ENCODE measurements at regions not wholly inside any gene's neighbourhood (a gene's known extent, or its start where the extent isn't known, plus 50 kb on each side); places are given as distances from the start of the nearest gene placed in this dataset.
A peak's percentile ranks its signal among the peaks of the same experiment; 100 is the strongest.

DNA sequence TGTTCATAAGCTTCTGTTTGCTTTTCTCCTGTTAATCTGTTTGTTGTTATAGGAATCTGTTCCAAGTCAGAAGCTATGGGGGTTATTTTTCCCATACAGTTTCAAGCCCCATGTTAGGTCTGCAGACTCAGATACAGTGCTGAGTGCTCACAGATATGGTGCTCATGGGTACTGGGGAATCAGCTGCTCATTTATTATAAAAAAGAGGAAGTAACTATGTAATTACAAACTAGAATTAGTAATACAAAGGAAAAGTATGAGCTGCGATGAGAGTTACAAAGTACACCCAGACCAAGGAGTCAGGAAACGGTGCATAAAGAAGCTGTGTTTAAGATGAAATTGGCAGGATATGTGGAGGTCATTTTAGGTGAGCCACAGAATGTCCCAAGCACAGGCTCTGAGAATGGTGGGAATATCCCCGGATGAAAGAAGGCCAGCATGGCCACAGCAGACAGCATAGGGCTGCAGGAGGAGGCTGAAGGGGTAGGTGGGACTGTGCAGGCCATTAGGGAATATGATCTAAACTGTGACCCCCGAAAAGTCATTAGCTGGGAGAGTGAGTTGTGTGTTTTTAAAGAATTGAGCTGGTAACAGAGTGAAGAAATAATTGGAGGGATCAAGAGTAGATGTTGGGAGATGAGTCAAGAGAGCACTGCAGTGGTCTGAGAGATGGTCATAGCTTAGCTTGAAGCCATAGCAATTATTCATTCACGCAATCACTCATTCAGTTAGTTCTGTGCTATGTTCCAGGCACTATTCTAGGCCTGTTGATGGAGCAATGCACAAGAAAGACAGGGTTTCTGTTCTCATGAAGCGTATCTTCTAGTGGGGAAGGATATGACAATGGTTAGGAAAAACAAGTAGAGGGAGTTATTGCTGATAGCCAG lies 177.4 kb upstream of the UBL3 start:
- Mint-ChIP-seq H3K27me3 (ENCODE audit: low read depth, unreplicated experiment) (peaks cover 5% of the 10 kb centered on the region), H3K36me3 (ENCODE audit: low read depth, unreplicated experiment) (peaks cover 2% of the 10 kb centered on the region), H3K4me1 (ENCODE audit: low read depth, unreplicated experiment) (peaks cover 6% of the 10 kb centered on the region), H3K9me3 (ENCODE audit: unreplicated experiment) (no peaks in the 10 kb centered on the region), H3K4me3 (ENCODE audit: unreplicated experiment) (no peak overlapping the region), H3K27ac (ENCODE audit: unreplicated experiment) (no peak overlapping the region)
- no peak for FAIRE-seq
- Histone ChIP-seq H3K36me3 (ENCODE audit: insufficient read depth, low read length) (no peaks in the 10 kb centered on the region), H3K4me2 (ENCODE audit: low read length) (peak overlapping the region; percentile 0), H3K79me2 (ENCODE audit: insufficient read depth, low read length) (no peaks in the 10 kb centered on the region), H3K9me3 (ENCODE audit: insufficient read depth, low read depth, low read length) (no peaks in the 10 kb centered on the region), H3K27ac (ENCODE audit: low read depth, low read length) (no peak overlapping the region), H3K9ac (ENCODE audit: low read length) (no peak overlapping the region), H3K27me3 (ENCODE audit: insufficient read depth, low read length) (no peaks in the 10 kb centered on the region), H4K20me1 (ENCODE audit: insufficient read depth, low read length) (no peaks in the 10 kb centered on the region), H3K4me3 (ENCODE audit: insufficient read depth, low read depth, low read length) (no peak overlapping the region), H2AFZ (ENCODE audit: low read depth, low read length) (no peak overlapping the region), H3K4me1 (ENCODE audit: insufficient read depth, low read length) (peaks cover 13% of the 10 kb centered on the region)
- no peak for DNase-seq (ENCODE audit: low read depth)
- TF ChIP-seq, protein P1, sequence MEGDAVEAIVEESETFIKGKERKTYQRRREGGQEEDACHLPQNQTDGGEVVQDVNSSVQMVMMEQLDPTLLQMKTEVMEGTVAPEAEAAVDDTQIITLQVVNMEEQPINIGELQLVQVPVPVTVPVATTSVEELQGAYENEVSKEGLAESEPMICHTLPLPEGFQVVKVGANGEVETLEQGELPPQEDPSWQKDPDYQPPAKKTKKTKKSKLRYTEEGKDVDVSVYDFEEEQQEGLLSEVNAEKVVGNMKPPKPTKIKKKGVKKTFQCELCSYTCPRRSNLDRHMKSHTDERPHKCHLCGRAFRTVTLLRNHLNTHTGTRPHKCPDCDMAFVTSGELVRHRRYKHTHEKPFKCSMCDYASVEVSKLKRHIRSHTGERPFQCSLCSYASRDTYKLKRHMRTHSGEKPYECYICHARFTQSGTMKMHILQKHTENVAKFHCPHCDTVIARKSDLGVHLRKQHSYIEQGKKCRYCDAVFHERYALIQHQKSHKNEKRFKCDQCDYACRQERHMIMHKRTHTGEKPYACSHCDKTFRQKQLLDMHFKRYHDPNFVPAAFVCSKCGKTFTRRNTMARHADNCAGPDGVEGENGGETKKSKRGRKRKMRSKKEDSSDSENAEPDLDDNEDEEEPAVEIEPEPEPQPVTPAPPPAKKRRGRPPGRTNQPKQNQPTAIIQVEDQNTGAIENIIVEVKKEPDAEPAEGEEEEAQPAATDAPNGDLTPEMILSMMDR (IDR thresholded peaks at IDR 0.05; ENCODE audit: insufficient read depth, low read depth, low read length), result no peak
- TF ChIP-seq EZH2 (IDR thresholded peaks at IDR 0.05; ENCODE audit: insufficient read depth, low read length), result no peak

GRCh38 chr13:30026909-30027308 lies 176.5 kb upstream of the UBL3 start:
- Mint-ChIP-seq H3K27ac (ENCODE audit: unreplicated experiment) (no peak overlapping the region), H3K9me3 (ENCODE audit: unreplicated experiment) (no peaks in the 10 kb centered on the region), H3K4me3 (ENCODE audit: unreplicated experiment) (no peak overlapping the region), H3K27me3 (ENCODE audit: low read depth, unreplicated experiment) (peaks cover 5% of the 10 kb centered on the region), H3K36me3 (ENCODE audit: low read depth, unreplicated experiment) (peaks cover 2% of the 10 kb centered on the region), H3K4me1 (ENCODE audit: low read depth, unreplicated experiment) (peaks cover 4% of the 10 kb centered on the region)
- Histone ChIP-seq H3K79me2 (ENCODE audit: insufficient read depth, low read length) (no peaks in the 10 kb centered on the region), H3K9ac (ENCODE audit: low read length) (no peak overlapping the region), H3K36me3 (ENCODE audit: insufficient read depth, low read length) (no peaks in the 10 kb centered on the region), H3K4me1 (ENCODE audit: insufficient read depth, low read length) (peaks cover 13% of the 10 kb centered on the region), H3K4me3 (ENCODE audit: insufficient read depth, low read depth, low read length) (no peak overlapping the region), H4K20me1 (ENCODE audit: insufficient read depth, low read length) (no peaks in the 10 kb centered on the region), H2AFZ (ENCODE audit: low read depth, low read length) (no peak overlapping the region), H3K27me3 (ENCODE audit: insufficient read depth, low read length) (no peaks in the 10 kb centered on the region), H3K27ac (ENCODE audit: low read depth, low read length) (no peak overlapping the region), H3K4me2 (ENCODE audit: low read length) (no peak overlapping the region), H3K9me3 (ENCODE audit: insufficient read depth, low read depth, low read length) (no peaks in the 10 kb centered on the region)
- FAIRE-seq (no peak), DNase-seq (ENCODE audit: low read depth) (no peak)
- TF ChIP-seq, protein P1 (IDR thresholded peaks at IDR 0.05; ENCODE audit: insufficient read depth, low read depth, low read length), result no peak
- no peak for TF ChIP-seq EZH2 (IDR thresholded peaks at IDR 0.05; ENCODE audit: insufficient read depth, low read length)

DNA sequence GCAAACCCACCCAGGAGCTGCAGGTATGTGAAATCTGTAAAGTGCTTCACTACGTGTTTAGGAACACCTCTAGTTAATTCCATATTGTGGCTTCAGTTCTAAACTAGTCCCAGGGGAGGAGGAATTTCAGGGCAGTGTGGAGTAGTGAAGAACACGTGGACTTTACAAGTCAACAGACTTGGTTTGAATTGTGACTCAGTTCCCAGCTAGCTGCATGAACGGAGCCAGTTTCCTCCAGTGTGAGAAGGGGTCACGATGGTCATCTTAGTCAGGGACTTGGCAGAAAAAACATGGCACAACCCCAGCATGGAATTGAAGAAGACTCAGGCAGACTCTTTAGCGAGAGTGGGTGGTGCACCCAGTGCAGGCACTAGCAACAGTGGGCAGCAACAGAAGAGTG lies 175.7 kb upstream of the UBL3 start:
- H3K4me1 ChIP-seq (ENCODE audit: insufficient read depth, low read length), result peaks cover 20% of the 10 kb centered on the region
- DNase-seq (ENCODE audit: low read depth), result peak; percentile 86
- no peak for TF ChIP-seq EZH2 (IDR thresholded peaks at IDR 0.05; ENCODE audit: insufficient read depth, low read length)
- TF ChIP-seq, protein P1 (IDR thresholded peaks at IDR 0.05; ENCODE audit: insufficient read depth, low read depth, low read length), result no peak
- H3K9me3 ChIP-seq (ENCODE audit: insufficient read depth, low read depth, low read length), result no peaks in the 10 kb centered on the region
- Mint-ChIP-seq H3K4me3 (ENCODE audit: unreplicated experiment) (no peak overlapping the region), H3K9me3 (ENCODE audit: unreplicated experiment) (no peaks in the 10 kb centered on the region), H3K27ac (ENCODE audit: unreplicated experiment) (peak overlapping the region; percentile 2), H3K4me1 (ENCODE audit: low read depth, unreplicated experiment) (peaks cover 4% of the 10 kb centered on the region), H3K36me3 (ENCODE audit: low read depth, unreplicated experiment) (peaks cover 2% of the 10 kb centered on the region), H3K27me3 (ENCODE audit: low read depth, unreplicated experiment) (peaks cover 5% of the 10 kb centered on the region)
- peak; percentile 92 for FAIRE-seq
- H4K20me1 ChIP-seq (ENCODE audit: insufficient read depth, low read length), result no peaks in the 10 kb centered on the region
- H3K4me2 ChIP-seq (ENCODE audit: low read length), result peak overlapping the region; percentile 27
- no peaks in the 10 kb centered on the region for H3K27me3 ChIP-seq (ENCODE audit: insufficient read depth, low read length)
- H3K36me3 ChIP-seq (ENCODE audit: insufficient read depth, low read length), result no peaks in the 10 kb centered on the region
- no peaks in the 10 kb centered on the region for H3K79me2 ChIP-seq (ENCODE audit: insufficient read depth, low read length)
- H3K9ac ChIP-seq (ENCODE audit: low read length), result no peak overlapping the region
- H3K4me3 ChIP-seq (ENCODE audit: insufficient read depth, low read depth, low read length), result no peak overlapping the region
- no peak overlapping the region for H3K27ac ChIP-seq (ENCODE audit: low read depth, low read length)
- no peak overlapping the region for H2AFZ ChIP-seq (ENCODE audit: low read depth, low read length)

All from astrocyte (in vitro differentiated cells and primary cell).